COLO668 (cell line): ENCODE measurements at regions not wholly inside any gene's neighbourhood (a gene's known extent, or its start where the extent isn't known, plus 50 kb on each side); places are given as distances from the start of the nearest gene placed in this dataset.

ENCODE experiments used
- DNase-seq: peaks from one replicate; lab custom pipeline; 2025; ENCODE audit not compliant: unreplicated experiment; lab: John Stamatoyannopoulos, UW

DNA sequence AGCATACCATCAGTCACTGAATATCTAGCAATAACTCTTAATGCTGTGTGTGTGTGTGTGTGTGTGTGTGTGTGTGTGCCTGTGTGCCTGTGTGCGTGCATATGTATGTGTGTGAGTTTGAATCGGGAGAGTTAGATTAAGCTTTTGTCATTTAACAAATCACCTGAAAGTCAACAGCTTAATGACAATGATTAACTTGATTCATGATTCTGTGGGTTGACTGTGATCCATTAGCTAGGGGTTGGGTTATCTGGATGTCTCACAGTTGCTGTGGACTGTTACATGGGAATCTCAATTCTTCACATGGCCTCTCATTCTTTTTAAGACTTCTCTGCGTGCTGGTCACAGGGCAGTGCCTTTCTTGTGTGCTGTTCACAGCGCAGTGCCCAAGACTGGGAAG is 639.0 kb upstream of the SORCS1 start:
- DNase-seq = no peak

DNA sequence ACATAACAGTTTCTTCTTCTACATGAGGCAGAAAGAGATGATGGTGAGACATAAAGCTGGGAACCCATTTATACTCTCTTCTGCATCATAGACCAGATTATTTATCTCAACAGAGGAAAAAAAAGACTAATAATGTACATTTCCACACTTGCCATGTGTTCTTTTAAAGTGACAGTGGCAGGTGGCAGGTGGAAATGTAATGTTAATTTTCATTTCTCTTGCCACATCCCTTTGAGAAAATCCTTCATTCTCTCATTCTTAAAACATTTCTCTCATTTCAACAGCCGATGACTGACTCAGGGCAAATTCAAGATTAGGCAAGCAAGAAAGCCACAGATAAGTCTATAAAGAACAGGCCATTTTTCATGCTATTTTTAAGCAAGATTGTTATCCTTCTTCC is 635.6 kb upstream of the SORCS1 start:
- DNase-seq = no peak

DNA sequence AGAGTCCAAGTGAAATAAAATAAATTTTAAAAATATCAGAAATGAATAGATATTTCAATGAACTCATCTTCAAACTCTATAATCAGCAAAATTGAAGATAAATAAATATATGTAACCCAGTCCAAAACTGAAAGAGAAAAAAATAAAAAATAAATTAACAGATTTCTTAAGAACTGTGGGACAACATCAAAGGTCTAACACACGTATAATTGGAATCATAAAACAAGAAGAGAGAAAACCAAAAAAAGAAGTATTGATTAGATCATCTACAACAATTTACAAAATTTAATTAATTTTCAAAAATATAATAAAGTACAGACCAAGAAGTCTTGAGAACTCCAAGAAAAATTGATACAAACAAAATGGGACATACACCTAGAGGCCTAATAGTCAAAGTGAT is 625.8 kb upstream of the SORCS1 start:
- DNase-seq = no peak

DNA sequence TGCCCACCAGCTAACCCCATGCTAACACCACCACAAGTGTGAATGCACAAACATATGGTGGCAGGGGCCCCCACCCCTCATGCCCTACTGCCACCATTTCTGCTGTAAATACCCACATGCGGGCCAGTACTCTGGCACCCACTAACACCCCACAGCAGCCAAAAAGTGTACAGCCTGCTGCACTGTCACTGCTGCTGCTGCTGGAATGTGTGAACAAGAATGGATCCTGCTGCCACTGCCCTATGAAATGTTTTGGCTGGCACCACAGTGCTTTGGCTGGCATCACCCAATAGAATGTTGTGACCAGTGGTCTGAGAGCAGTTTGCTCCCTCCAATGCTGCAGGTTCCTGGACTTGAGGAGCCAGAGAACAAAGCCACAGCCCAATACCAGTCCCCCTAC is 606.6 kb upstream of the SORCS1 start:
- DNase-seq = no peak

DNA sequence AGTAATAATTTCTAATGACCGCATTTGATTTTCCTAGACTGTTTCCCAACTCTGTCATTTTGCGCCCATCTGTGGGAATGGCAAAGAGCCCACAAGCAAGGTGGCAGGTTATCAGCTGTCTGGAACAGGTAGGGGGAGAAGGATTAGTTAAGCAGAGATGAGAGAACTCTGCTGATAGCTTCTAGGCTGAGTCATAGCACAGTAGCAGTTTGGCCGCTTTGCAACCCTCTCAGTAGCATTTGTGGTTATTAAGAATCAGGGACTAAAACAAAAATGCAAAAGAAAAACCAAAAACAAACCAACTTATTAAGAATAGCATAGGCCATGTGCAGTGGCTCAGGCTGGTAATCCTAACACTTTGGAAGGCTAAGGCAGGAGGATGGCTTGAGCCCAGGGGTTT is 602.7 kb upstream of the SORCS1 start:
- DNase-seq = no peak

DNA sequence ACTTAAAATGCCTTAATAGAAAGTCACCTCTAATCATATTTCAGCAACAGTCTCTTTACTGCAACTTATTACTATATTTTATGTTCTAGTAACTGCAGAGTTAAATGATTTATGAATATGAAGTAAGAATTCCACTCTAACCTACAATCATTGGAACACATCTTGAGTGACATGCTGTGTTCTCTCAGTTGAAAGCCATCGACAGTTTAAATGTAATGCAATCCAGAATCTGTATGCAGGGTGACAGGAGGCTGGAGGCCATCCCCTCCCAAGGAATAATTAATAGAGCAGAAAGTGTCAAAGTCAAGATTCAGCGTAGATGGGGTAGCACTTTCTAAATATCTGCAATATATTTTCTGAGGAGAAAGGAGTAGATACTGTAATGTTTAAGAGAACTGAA is 590.3 kb upstream of the SORCS1 start:
- DNase-seq = no peak

DNA sequence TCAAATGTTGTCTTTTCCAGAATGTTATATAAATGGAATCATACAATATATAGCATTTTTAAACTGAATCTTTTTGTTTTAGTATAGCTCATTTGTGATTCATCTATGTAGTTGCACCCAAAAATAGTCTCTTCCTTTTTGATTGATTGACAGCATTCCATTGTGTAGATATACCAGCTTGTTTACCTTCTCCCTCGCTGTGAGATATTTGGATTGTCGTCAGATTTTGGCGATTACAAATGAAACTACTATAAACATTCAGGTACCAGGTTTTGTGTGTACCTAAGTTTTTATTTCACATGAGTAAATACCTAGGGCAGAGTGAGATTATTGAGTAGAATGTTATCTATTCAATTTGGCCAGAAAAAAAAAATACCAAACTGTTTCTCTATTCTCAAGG is 584.7 kb upstream of the SORCS1 start:
- no peak for DNase-seq

DNA sequence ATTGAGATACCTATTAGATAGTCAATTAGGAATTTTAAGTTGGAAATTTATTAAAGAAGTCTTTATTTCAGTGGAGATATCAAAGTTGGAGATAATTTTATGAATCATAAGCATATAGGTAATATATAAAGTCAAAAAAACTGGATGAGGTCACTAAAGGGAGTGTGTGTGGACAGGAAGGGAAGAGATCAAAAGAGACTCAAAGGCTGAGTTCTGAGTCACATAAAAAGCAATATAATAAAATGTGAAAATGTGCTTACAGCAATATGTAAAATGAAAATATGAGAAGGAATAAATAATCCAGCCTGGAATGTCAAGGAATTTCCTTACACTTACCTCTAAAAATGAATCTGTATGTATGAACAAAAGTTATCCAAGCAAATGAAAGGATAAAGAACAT is 583.3 kb upstream of the SORCS1 start:
- no peak for DNase-seq

DNA sequence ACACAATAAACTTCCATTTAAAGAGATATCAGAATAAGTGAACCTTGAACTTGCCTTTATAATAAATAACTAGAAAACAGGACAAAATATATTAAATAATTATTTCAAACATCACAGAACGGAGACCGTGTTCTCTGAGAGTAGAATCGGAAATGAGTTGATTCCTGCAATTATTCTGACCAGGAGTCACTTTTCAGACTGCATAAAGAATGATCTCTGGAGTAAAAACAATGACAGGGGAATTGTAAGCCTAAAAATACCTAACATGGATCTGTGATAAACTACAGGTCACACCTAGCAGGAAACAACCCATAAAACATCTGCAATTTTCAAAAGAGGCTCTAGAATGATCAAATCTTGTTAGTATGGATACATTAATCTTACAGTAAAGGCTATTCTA is 577.5 kb upstream of the SORCS1 start:
- no peak for DNase-seq

DNA sequence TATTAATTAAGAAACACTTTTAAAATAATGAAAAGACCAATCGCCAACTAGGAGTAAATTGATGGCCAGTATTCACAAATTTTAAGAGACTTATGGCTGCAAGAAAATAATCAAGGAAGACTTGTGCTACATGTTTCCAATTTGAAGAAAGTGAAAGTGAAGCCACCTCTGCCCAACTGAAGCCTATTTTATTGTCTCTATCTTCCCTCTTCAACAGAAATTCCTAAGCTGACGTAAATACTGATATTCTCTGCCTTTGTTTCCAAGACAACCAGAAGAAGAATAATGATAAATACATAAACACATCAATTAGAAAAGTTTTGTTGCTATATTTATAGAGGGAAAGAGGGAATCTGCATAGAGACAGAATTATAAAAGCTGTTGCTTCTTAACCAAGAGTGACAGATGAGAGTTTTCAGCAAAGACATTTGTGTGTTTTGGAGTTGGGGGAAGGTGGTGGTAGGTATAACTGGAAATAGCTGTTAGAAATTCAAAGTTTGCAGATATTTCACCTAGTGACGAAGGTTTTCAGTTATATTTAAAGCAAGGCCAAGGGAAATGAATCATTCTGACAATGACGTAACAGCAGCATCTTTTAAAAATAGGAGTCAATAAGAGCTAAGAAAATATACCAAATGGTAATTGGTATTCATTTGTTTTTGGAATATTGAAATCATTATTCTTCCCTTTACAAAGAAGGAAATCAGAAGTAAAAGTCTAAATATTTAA is 576.6 kb upstream of the SORCS1 start:
- no peak for DNase-seq

DNA sequence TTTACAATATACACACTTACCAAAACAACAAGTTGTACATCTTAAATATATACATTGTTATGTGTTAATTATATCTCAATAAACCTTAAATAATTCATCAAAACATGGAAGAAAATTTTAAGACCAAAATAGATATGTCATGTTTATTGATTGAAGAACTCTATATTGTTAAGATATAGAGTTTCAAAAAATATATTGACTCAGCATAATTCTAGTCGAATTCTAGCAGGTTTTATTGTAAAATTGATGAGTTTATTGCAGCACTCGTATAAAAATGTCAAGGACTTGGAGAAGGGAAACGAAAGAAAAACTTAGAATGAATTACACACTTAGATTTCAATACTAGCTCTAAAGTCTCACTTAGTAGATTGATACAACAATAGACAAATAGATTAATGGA is 575.4 kb upstream of the SORCS1 start:
- DNase-seq = no peak

DNA sequence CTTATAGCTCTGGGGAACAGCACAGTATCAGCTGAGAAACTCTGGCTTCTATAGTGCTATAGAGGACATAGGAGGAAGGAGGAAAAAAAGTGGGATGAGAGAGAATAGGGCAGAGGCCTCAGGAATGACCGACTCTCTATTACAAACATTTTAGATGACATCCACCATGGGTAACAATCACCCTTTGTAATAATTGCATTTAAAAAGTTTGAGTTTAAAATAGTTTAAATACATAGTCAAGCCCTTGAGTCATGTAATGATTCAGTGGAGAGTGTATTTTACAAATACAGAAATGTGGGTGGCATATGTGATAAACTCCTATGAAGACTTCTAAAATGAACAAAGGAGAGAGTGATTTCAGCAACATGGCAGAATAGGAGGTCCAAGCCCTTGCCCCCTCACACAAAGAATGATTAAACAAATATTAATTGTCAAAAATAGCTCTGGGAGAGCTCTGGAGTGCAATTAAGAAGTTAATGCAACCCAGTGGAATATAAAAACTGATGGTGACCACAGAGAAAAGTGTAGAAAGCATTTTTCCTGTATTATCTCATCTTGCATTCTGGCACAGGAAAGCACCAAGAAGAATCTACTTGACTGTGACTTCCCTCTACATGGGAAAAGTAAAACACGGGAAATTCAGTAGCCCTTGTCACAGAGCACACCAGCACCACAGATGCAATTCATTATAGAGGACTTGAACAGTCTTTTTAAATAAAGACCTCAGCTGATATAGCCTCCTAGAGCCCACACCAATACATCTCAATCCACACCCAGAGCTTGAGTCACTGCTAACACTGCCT is 569.0 kb upstream of the SORCS1 start:
- DNase-seq = no peak

DNA sequence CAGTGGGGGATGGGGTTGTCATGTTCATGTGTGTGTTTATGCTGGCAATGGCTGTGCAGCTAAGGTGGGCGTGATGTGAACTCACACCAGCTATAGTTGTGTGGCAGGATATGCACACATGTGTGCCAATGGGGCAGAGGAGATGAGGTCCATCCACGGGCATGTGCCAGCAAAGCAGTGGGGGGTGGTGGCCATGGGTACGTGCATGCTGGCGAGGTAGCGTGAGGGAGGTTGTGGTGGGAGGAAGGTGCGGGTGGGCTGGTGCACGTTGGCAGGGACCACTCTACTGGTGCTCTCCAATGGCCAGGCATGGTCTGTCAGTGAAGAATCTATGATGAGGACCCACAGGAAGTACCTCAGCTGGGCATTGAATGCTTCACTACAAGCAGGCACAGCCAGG is 567.5 kb upstream of the SORCS1 start:
- no peak for DNase-seq

DNA sequence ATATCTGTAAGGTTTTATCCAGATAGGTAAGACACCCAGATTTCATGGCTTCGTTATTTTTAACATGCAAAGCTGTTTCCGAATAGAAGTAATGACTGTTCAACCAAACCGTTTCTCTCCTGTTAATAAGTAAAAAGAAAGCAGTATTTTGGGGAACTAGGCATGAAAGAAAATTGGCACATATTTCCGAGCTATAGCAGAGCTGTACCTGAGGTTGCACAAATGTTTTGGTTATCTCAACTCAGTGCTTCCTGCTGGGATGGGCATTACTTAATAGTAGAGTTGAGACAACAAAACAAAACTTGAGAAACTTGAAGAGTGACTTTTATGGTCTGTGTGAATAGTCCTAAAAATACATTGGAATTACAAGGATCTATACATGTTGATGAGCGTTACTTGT is 564.3 kb upstream of the SORCS1 start:
- no peak for DNase-seq

DNA sequence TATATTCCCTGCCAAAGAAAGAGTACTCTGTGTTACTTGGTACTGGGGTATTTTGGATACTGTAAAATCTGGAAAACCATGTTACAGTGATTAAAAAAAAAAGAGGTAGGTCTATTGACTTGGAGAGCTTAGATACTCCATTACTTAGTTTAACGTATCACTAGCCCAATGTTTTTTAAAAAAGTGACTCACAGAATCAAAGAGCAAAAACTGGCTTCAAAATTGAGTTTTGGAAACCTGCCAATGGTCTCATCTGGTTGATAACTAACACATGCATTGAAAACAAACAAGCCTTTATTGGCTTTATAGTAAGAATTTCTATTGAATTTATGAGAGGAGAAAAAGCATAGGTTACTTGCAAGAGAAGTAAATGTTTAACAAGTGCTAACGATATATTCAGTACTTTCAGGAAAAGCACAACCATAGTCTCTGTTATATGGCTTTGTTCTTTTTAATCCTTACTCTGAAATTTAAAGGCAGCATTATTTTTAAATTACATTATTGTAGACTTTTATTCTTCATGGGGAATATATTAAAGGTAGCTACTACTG is 563.3 kb upstream of the SORCS1 start:
- peak; percentile 16 for DNase-seq

DNA sequence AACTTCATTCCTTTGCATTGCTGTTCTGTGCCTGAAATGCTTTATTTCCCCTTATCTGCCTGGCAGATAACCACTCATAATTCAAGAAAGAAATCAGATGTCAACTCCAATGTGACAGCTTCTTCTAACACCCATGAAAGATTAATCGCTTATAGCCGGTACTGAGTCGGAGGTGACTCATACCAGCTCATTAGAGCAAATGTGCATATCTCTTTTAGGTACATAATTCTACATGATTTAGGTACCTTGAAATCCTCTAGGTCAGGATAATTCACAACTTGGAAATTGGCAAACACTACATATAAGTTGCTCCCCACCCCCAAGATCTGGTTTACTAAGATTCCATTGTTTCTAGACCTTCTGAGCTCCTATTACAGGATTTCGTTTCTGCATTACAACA is 554.4 kb upstream of the SORCS1 start:
- DNase-seq = no peak

DNA sequence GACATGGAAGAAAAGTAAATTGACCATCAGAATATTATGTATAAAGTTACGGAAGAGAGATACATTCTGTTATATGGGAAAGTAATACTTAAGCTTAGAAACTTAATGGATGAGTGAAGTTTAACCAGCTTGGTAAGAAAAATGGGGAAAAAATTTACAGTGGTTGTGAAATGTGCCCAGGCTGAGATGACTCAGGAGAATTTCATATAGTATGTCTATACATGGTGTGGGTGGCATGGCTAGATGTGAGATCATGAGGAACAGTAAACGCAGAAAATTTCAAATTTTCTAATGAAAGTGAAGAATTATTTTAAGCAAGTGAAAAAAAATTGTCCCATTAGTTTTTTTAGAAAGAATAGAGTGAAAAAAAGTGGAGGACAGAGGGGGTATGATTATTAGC is 552.5 kb upstream of the SORCS1 start:
- DNase-seq = no peak

DNA sequence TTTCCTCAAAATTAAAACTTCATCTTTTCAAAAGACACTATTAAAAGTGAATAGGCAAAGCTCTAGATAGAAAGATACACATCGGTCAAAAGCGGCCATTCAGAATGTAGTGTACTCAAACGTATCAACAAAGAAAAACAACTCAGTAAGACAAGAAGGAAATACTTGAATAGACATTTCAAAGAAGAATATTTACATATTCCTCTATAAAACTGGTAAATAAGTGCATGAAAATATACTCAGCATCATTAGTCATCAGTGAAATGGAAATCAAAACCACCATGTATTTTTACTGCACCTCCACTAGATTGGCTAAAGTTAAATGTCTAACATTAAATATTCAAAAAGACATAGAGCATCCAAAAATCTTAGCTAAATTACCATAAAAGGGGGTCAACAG is 551.1 kb upstream of the SORCS1 start:
- no peak for DNase-seq

DNA sequence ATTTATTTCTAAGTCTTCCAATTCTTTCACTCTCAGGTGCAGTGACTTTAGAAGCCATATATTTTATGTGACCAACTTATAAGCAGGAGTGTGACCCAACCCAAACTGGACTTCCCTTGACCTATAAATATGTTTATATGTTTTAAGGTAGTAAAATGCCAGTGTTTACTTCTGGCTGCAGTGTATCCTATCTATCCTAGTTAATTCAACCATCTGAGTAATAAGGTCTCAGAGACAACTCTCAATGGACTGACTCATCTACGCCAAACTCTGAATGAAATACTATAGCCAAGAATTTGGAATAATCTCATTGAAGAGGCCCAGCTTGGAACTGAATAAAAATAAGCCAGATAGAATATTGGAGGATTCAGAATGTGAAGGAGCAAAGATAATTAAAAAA is 544.5 kb upstream of the SORCS1 start:
- DNase-seq = no peak

DNA sequence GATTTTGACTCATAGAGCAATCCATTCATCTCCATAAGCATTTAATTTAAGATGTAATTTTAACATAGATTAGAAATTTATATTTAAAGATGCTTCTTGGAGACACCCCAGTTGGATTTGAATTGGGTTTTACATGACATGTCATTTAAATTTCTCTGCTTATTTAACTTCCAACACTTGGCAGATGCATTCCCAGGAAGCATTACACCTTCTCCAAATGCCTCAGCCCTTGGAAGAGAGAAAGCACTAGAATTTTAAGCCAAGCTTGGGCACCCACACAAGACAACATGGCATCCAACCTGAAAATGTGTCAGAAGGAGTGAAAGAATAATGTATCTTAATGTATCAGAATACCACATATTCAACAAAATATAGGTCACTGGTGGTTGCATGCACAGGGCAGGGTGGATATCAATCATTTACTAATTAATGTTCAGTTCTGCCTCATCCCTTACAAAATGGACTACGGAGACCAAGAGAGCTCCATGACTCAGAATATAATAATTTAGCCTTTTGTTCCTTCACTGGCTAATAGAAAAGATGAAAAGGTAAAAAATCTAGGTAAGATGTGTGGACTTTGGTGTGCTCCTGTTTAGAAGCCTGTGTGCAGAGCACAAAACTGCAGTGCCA is 541.7 kb upstream of the SORCS1 start:
- DNase-seq = no peak

DNA sequence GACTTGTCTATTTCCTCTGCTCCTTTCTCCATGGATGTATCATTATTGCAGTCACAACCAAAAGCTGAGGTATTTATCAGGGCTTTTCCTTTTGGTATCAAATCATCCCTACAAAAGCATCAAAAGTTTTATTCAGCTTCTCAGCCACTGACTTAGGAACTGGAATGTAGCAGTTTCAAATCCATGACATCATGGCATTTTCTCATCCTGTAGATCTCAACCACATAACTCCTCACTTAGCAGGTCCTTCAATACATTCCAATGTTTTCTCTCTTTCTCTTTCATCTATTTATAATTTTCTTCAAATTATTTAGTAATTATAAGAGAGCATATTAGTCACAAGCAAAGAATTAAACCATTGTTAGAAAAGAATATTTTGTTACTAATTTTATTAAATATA is 537.4 kb upstream of the SORCS1 start:
- no peak for DNase-seq

DNA sequence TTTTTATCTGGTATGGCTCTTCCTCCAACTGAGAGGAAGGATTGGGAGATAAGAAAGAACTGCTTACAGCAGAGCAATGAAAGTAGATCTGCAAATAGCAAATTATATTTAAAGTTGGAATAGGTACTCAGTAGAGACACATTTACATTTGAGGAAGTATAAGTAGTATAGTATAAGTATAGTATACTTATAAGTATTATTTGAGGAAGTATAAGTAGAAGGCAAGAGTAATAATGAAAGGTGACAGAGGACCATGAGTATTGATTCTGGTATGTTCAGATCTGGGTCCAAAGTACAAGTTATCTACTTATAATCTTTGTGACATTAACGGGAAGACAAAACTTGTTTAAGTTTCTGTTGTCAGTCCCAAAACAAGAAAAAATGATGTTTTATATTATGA is 527.6 kb upstream of the SORCS1 start:
- no peak for DNase-seq
